ENCODE measurements at regions not wholly inside any gene's neighbourhood (a gene's known extent, or its start where the extent isn't known, plus 50 kb on each side); places are given as distances from the start of the nearest gene placed in this dataset.

DNA sequence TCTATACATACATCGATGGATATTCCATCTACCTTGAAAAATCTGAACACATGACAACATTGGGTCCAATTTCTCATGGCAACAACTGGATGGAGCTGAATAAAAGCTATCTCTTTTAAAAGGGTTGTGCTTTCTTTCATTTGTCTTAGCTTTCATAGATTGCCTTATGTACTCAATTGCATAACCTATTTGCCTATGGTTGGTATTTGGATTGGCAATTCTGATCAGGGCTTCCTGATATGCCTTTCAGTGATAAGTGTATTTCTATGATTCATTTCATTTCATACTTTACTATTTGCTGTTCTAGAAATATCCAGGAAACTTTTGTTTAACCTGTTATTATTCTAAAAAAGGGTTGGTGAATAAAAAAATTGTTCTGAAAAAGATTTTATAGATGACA lies 509.9 kb downstream of the GRXCR1 start:
- no peak overlapping the region for H3K27ac ChIP-seq (ENCODE audit: low read depth in 1 of 2, low read length in 2 of 2)
- no peak for ATAC-seq (ENCODE audit: low FRiP score)
- H3K36me3 ChIP-seq (ENCODE audit: control insufficient read depth in 1 of 2, insufficient read depth in 2 of 2, low read length in 1 of 2): no peaks in the 10 kb centered on the region
- H3K9me3 ChIP-seq (ENCODE audit: control insufficient read depth, low read length): no peaks in the 10 kb centered on the region
- WGBS, 2 donors: 90 to 100% methylated on average over 1 of the region's 1 CpG
- H3K4me1 ChIP-seq (ENCODE audit: control insufficient read depth in 1 of 2, insufficient read depth in 2 of 2, low read length in 2 of 2): no peaks in the 10 kb centered on the region
- H3K4me3 ChIP-seq (ENCODE audit: low read length in 2 of 2): no peak overlapping the region
- intact Hi-C loops (cut with DNase I): no loop called here
- no peak for DNase-seq
- H3K27me3 ChIP-seq (ENCODE audit: control insufficient read depth in 1 of 2, insufficient read depth in 2 of 2, low read length in 1 of 2): no peaks in the 10 kb centered on the region

DNA sequence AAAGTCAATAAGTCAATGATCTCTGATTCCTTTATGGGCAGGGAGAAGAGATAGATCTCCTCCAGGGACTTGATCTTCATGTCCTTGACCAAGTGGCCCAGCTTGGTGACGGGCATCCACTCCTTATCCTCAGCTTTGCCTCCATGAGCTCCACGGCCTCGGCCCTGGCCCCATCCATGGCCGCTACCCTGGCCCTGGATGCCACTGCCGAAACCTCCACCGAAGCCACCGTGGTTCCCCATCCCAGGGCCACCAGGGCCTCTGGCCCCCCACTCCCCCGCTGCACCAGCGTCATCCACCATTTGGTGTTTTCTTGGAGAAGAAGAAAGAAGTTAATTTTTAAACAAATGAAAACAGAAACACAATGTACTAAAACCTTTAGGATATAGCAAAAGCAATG lies 518.1 kb downstream of the GRXCR1 start:
- Histone ChIP-seq H3K27ac (ENCODE audit: low read depth in 1 of 2, low read length in 2 of 2) (no peak overlapping the region), H3K27me3 (ENCODE audit: control insufficient read depth in 1 of 2, insufficient read depth in 2 of 2, low read length in 1 of 2) (no peaks in the 10 kb centered on the region), H3K36me3 (ENCODE audit: control insufficient read depth in 1 of 2, insufficient read depth in 2 of 2, low read length in 1 of 2) (no peaks in the 10 kb centered on the region), H3K4me1 (ENCODE audit: control insufficient read depth in 1 of 2, insufficient read depth in 2 of 2, low read length in 2 of 2) (no peaks in the 10 kb centered on the region), H3K4me3 (ENCODE audit: low read length in 2 of 2) (no peak overlapping the region), H3K9me3 (ENCODE audit: control insufficient read depth, low read length) (peaks cover 1% of the 10 kb centered on the region)
- DNase-seq (no peak), ATAC-seq (ENCODE audit: low FRiP score) (no peak)
- WGBS, 2 donors: 89 to 94% methylated on average over 9 of the region's 9 CpGs
- intact Hi-C loops (cut with DNase I): no loop called here

DNA sequence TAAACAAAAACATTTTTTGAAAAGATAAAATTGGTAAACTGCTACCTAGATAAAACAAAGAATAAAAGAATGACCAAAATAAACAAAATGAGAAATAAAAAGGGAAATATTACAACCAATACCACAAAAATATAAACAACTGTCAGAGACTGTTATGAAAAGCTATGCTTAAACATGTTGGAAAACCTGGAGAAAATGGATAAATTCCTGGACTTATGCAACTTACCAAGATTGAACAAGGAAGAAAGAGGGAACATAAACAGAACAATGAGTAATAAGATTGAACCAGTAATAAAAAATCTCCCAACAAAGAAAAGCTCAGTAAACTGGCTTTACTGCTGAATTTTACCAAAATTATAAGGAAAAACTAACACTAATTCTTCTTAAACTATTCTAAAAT lies 518.7 kb downstream of the GRXCR1 start:
- Histone ChIP-seq H3K27me3 (ENCODE audit: control insufficient read depth in 1 of 2, insufficient read depth in 2 of 2, low read length in 1 of 2) (no peaks in the 10 kb centered on the region), H3K4me1 (ENCODE audit: control insufficient read depth in 1 of 2, insufficient read depth in 2 of 2, low read length in 2 of 2) (no peaks in the 10 kb centered on the region), H3K9me3 (ENCODE audit: control insufficient read depth, low read length) (peaks cover 1% of the 10 kb centered on the region), H3K4me3 (ENCODE audit: low read length in 2 of 2) (no peak overlapping the region), H3K36me3 (ENCODE audit: control insufficient read depth in 1 of 2, insufficient read depth in 2 of 2, low read length in 1 of 2) (no peaks in the 10 kb centered on the region), H3K27ac (ENCODE audit: low read depth in 1 of 2, low read length in 2 of 2) (no peak overlapping the region)
- intact Hi-C loops (cut with DNase I): no loop called here
- ATAC-seq (ENCODE audit: low FRiP score) (no peak), DNase-seq (no peak)

DNA sequence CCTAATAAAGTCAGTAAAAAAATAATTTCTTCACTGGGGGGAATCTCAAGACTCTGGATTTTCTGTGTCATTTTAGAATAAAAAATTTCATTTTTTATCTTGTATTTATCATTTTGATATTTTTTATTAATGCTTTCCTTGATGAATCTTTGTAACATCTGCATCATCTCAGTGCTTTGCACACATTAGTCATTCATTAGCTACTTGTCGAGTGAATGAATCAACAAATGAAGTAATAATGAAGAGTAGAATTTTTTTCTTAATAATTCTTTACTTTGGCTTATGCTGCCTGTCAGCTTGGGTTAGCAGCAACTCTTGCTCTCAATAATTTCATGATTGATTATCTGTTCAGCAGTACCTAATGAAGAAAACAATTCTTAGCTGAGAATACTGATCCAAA lies 530.8 kb downstream of the GRXCR1 start:
- intact Hi-C loops (cut with DNase I): no loop called here
- no peaks in the 10 kb centered on the region for H3K27me3 ChIP-seq (ENCODE audit: control insufficient read depth in 1 of 2, insufficient read depth in 2 of 2, low read length in 1 of 2)
- H3K4me1 ChIP-seq (ENCODE audit: control insufficient read depth in 1 of 2, insufficient read depth in 2 of 2, low read length in 2 of 2): no peaks in the 10 kb centered on the region
- no peak overlapping the region for H3K4me3 ChIP-seq (ENCODE audit: low read length in 2 of 2)
- WGBS, 2 donors: 71 to 78% methylated on average over 1 of the region's 1 CpG
- H3K9me3 ChIP-seq (ENCODE audit: control insufficient read depth, low read length): no peaks in the 10 kb centered on the region
- no peak for ATAC-seq (ENCODE audit: low FRiP score)
- no peak for DNase-seq
- no peaks in the 10 kb centered on the region for H3K36me3 ChIP-seq (ENCODE audit: control insufficient read depth in 1 of 2, insufficient read depth in 2 of 2, low read length in 1 of 2)
- no peak overlapping the region for H3K27ac ChIP-seq (ENCODE audit: low read depth in 1 of 2, low read length in 2 of 2)

DNA sequence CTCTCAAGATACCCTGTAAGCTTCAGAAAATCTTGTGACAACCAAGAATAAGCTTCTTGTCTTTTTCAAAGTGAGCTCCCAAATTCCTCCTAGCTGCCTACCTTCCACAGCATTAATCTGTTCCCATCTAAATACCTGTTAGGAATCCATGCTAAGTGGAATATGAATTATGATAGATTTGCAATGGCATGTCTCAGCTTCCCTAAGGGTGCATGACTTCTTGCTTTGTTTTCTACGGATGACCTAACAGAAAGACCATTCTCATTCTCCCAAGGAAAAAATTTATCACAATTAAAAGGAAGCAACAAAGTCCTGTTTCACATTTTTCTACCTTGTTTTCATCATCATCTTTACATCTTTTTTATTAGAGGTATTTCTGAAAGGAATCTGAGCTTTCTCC lies 532.7 kb downstream of the GRXCR1 start:
- ATAC-seq (ENCODE audit: low FRiP score) (no peak), DNase-seq (no peak)
- no peak overlapping the region for H3K4me3 ChIP-seq (ENCODE audit: low read length in 2 of 2)
- H3K27ac ChIP-seq (ENCODE audit: low read depth in 1 of 2, low read length in 2 of 2): no peak overlapping the region
- no peaks in the 10 kb centered on the region for H3K27me3 ChIP-seq (ENCODE audit: control insufficient read depth in 1 of 2, insufficient read depth in 2 of 2, low read length in 1 of 2)
- intact Hi-C loops (cut with DNase I): no loop called here
- WGBS, 2 donors: 89 to 91% methylated on average over 1 of the region's 1 CpG
- H3K4me1 ChIP-seq (ENCODE audit: control insufficient read depth in 1 of 2, insufficient read depth in 2 of 2, low read length in 2 of 2): no peaks in the 10 kb centered on the region
- H3K36me3 ChIP-seq (ENCODE audit: control insufficient read depth in 1 of 2, insufficient read depth in 2 of 2, low read length in 1 of 2): no peaks in the 10 kb centered on the region
- H3K9me3 ChIP-seq (ENCODE audit: control insufficient read depth, low read length): no peaks in the 10 kb centered on the region

DNA sequence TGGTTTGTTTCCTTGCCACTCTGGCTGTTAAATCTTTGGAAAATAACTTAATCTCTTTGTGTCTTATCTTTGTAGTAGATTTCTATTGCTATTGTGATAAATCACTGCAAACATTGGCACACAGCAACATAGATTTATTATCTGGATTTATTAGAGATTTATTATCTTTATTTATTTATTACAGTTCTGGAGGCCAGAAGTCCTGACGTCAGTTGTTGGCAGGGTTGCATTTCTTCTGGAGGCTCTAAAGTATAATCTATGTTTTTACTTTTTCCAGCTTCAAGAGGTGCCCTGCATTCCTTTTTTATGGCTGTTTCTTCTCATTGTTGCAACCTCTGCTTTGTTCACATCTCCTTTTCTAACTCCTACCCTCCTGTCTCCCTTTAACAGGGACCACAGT lies 542.8 kb downstream of the GRXCR1 start:
- H3K36me3 ChIP-seq (ENCODE audit: control insufficient read depth in 1 of 2, insufficient read depth in 2 of 2, low read length in 1 of 2): no peaks in the 10 kb centered on the region
- no peaks in the 10 kb centered on the region for H3K27me3 ChIP-seq (ENCODE audit: control insufficient read depth in 1 of 2, insufficient read depth in 2 of 2, low read length in 1 of 2)
- 4 to 8% methylated on average over 1 of the region's 1 CpG for WGBS, 2 donors
- no peak overlapping the region for H3K4me3 ChIP-seq (ENCODE audit: low read length in 2 of 2)
- no peaks in the 10 kb centered on the region for H3K9me3 ChIP-seq (ENCODE audit: control insufficient read depth, low read length)
- no peak for DNase-seq
- no peaks in the 10 kb centered on the region for H3K4me1 ChIP-seq (ENCODE audit: control insufficient read depth in 1 of 2, insufficient read depth in 2 of 2, low read length in 2 of 2)
- H3K27ac ChIP-seq (ENCODE audit: low read depth in 1 of 2, low read length in 2 of 2): no peak overlapping the region
- intact Hi-C loops (cut with DNase I): no loop called here
- no peak for ATAC-seq (ENCODE audit: low FRiP score)

DNA sequence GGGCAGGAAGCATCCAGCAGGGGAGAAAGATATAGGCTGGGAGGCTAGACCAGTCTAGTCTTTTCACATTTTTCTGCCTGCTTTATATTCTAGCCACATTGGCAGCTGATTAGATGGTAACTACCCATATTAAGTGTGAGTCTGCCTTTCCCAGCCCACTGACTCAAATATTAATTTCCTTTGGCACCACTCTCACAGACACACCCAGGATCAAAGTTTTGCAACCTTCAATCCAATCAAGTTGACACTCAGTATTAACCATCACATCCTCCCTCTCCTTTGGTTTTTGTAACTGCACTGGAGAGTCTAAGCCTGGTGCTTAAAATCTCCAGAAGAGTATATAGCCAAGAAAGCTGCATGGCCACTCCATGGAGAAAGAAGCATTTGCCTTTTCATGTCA lies 560.4 kb downstream of the GRXCR1 start:
- DNase-seq: no peak
- intact Hi-C loops (cut with DNase I): loop anchor here in 1 of 2 donors (10.0 kb wide), 1 partner anchor 318 kb away; no protein-coding TSS in a partner anchor

DNA sequence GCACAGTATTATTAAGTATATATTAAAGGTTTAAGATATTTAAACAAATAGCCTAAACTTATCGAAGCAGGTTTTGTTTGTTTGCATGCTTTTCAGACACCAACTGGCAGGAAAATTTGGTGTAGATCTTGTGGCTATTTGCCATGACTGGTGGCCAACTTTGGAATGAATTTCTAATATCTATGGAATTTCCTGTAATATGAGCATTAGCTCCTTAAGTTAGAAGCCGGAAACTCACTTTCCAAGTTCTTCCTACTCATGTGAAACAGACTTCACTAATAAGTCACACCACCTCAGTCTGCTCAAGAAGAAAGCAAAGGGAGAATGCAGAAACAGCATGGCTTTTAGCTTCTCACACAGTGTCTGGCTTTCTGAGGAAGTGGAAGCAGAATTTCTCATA lies 563.9 kb downstream of the GRXCR1 start:
- Histone ChIP-seq H3K9me3 (ENCODE audit: control insufficient read depth, low read length) (no peaks in the 10 kb centered on the region), H3K4me3 (ENCODE audit: low read length in 2 of 2) (no peak overlapping the region), H3K27me3 (ENCODE audit: control insufficient read depth in 1 of 2, insufficient read depth in 2 of 2, low read length in 1 of 2) (no peaks in the 10 kb centered on the region), H3K36me3 (ENCODE audit: control insufficient read depth in 1 of 2, insufficient read depth in 2 of 2, low read length in 1 of 2) (no peaks in the 10 kb centered on the region), H3K4me1 (ENCODE audit: control insufficient read depth in 1 of 2, insufficient read depth in 2 of 2, low read length in 2 of 2) (peaks cover 0 to 3% of the 10 kb centered on the region in 2 donors), H3K27ac (ENCODE audit: low read depth in 1 of 2, low read length in 2 of 2) (no peak overlapping the region)
- DNase-seq (no peak), ATAC-seq (ENCODE audit: low FRiP score) (no peak)
- intact Hi-C loops (cut with DNase I): loop anchor here in 1 of 2 donors (10.0 kb wide), 1 partner anchor 322 kb away; no protein-coding TSS in a partner anchor
- WGBS, 2 donors: 10 to 12% methylated on average over 2 of the region's 2 CpGs

More for the DNA sequence above, 560.4 kb downstream of the GRXCR1 start:
- ATAC-seq (ENCODE audit: low FRiP score): no peak
- Histone ChIP-seq H3K9me3 (ENCODE audit: control insufficient read depth, low read length) (no peaks in the 10 kb centered on the region), H3K4me1 (ENCODE audit: control insufficient read depth in 1 of 2, insufficient read depth in 2 of 2, low read length in 2 of 2) (peaks cover 0 to 3% of the 10 kb centered on the region in 2 donors), H3K36me3 (ENCODE audit: control insufficient read depth in 1 of 2, insufficient read depth in 2 of 2, low read length in 1 of 2) (no peaks in the 10 kb centered on the region), H3K4me3 (ENCODE audit: low read length in 2 of 2) (no peak overlapping the region), H3K27ac (ENCODE audit: low read depth in 1 of 2, low read length in 2 of 2) (no peak overlapping the region), H3K27me3 (ENCODE audit: control insufficient read depth in 1 of 2, insufficient read depth in 2 of 2, low read length in 1 of 2) (no peaks in the 10 kb centered on the region)

DNA sequence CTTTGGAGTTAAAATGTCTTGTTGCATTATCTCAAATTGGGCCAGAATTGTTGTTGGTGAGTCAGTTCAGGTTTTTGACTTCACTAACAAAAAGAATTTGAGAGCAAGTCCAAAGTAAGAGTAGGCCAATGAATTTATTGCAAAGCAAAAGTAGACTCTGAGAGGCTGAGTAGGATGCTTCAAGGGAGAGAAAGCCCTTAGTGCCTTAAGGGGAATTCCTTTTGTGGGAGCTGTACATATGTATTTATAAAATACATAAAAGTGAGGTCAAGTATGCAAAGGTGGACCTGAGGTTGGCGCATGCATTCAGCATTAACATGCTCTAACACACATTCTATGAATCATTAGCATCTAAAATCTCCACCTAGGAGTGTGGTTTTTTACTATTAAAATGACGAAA lies 565.4 kb downstream of the GRXCR1 start:
- Histone ChIP-seq H3K27ac (ENCODE audit: low read depth in 1 of 2, low read length in 2 of 2) (no peak overlapping the region), H3K27me3 (ENCODE audit: control insufficient read depth in 1 of 2, insufficient read depth in 2 of 2, low read length in 1 of 2) (no peaks in the 10 kb centered on the region), H3K9me3 (ENCODE audit: control insufficient read depth, low read length) (no peaks in the 10 kb centered on the region), H3K4me3 (ENCODE audit: low read length in 2 of 2) (no peak overlapping the region), H3K4me1 (ENCODE audit: control insufficient read depth in 1 of 2, insufficient read depth in 2 of 2, low read length in 2 of 2) (peaks cover 0 to 3% of the 10 kb centered on the region in 2 donors), H3K36me3 (ENCODE audit: control insufficient read depth in 1 of 2, insufficient read depth in 2 of 2, low read length in 1 of 2) (no peaks in the 10 kb centered on the region)
- DNase-seq (no peak), ATAC-seq (ENCODE audit: low FRiP score) (no peak)
- intact Hi-C loops (cut with DNase I): loop anchor here in 1 of 2 donors (10.0 kb wide), 1 partner anchor 323 kb away; no protein-coding TSS in a partner anchor
- 96% methylated on average over 2 of the region's 2 CpGs for WGBS, 2 donors

Measured in aorta (tissue), 5 donors.